B cell (primary cell): ENCODE measurements at regions not wholly inside any gene's neighbourhood (a gene's known extent, or its start where the extent isn't known, plus 50 kb on each side); places are given as distances from the start of the nearest gene placed in this dataset.

Experiments used
- ATAC-seq: fragments of 200-7000 bp; cut with Tn5 transposase; one replicate; pipeline ENCODE4 v1.10.0; 2021; ENCODE audit warnings: low read depth, mild to moderate bottlenecking, moderate number of reproducible peaks, moderate library complexity
- CTCF ChIA-PET: fragments of 350-600 bp; sonication (Branson Sonifier 250); formaldehyde crosslinking; loops from one replicate; lab custom pipeline; 2021; ENCODE audit warnings: antibody characterized with exemption, inconsistent platforms; lab: Charles Lee
- POLR2A ChIA-PET: fragments of 350-600 bp; sonication (Branson Sonifier 250); formaldehyde crosslinking; loops from one replicate; lab custom pipeline; 2021; ENCODE audit warnings: antibody characterized with exemption; lab: Charles Lee
- DNase-seq: peaks from one replicate; pipeline ENCODE4 v3.0.0; 2013
- H2AFZ ChIP-seq: 2 replicates; pipeline ENCODE4 v1.6.1; 2012; ENCODE audit warnings: mild to moderate bottlenecking, low read depth, low read length; ENCODE audit not compliant: insufficient read depth, poor library complexity, severe bottlenecking
- H3K27ac ChIP-seq, 2 donors: 1 replicate in 1 of 2; 2 replicates in 1 of 2; pipeline ENCODE4 v1.5.1; 2012 to 2013; ENCODE audit warnings: low read length in 2 of 2, mild to moderate bottlenecking in 2 of 2, moderate library complexity in 1 of 2
- H3K27me3 ChIP-seq, 4 experiments: fragments of 200-600 bp in 1 of 4; sonication (generic) in 1 of 4; replicated peaks in 1 of 4; 1 replicate in 2 of 4; 2 replicates in 2 of 4; pipeline versions ENCODE4 v1.6.1 to v1.7.0; 2013 to 2016; ENCODE audit warnings: low read length in 3 of 4, mild to moderate bottlenecking in 2 of 4, mixed read lengths in 1 of 4, moderate library complexity in 1 of 4; ENCODE audit not compliant: insufficient read depth in 4 of 4, control insufficient read depth in 3 of 4; ENCODE audit errors: control extremely low read depth in 1 of 4
- H3K36me3 ChIP-seq, 2 experiments: replicated peaks in 1 of 2; 1 replicate in 1 of 2; 2 replicates in 1 of 2; pipeline versions ENCODE4 v1.6.1 to v1.7.1; 2013; ENCODE audit warnings: low read length in 1 of 2; ENCODE audit not compliant: insufficient read depth in 2 of 2, control insufficient read depth in 1 of 2; ENCODE audit errors: control extremely low read depth in 1 of 2, extremely low read depth in 1 of 2
- H3K4me1 ChIP-seq, 2 donors: fragments of 200-600 bp in 1 of 2; sonication (generic) in 1 of 2; 1 replicate in 1 of 2; 2 replicates in 1 of 2; pipeline versions ENCODE4 v1.5.1 to v1.6.1; 2013 to 2017; ENCODE audit warnings: low read length in 2 of 2; ENCODE audit not compliant: control insufficient read depth in 2 of 2, insufficient read depth in 2 of 2
- H3K4me2 ChIP-seq: replicated peaks from 2 replicates; pipeline ENCODE3; 2012; ENCODE audit warnings: mild to moderate bottlenecking, low read depth, low read length; ENCODE audit not compliant: poor library complexity, severe bottlenecking
- H3K4me3 ChIP-seq, 5 experiments: fragments of 200-600 bp in 1 of 5; sonication (generic) in 1 of 5; 1 replicate in 3 of 5; 2 replicates in 2 of 5; pipeline versions ENCODE4 v1.5.1 to v1.7.0; 2011 to 2016; ENCODE audit warnings: low read length in 4 of 5, mild to moderate bottlenecking in 4 of 5, low read depth in 2 of 5, control low read depth in 1 of 5, moderate library complexity in 1 of 5; ENCODE audit not compliant: insufficient read depth in 1 of 5; ENCODE audit errors: control extremely low read depth in 1 of 5, extremely low read depth in 1 of 5
- H3K79me2 ChIP-seq: fragments of 200-600 bp; sonication (generic); one replicate; pipeline ENCODE4 v1.6.0; 2016; ENCODE audit warnings: low read length; ENCODE audit not compliant: control insufficient read depth, insufficient read depth
- H3K9ac ChIP-seq: fragments of 200-600 bp; sonication (generic); 2 replicates; pipeline ENCODE4 v1.6.1; 2017; ENCODE audit warnings: mild to moderate bottlenecking, low read length, moderate library complexity
- H3K9me3 ChIP-seq, 3 donors: one replicate each; pipeline versions ENCODE4 v1.6.1 to v1.7.1; 2013; ENCODE audit warnings: low read length in 2 of 3; ENCODE audit not compliant: control insufficient read depth in 2 of 3, insufficient read depth in 1 of 3; ENCODE audit errors: control extremely low read depth in 1 of 3
- H4K20me1 ChIP-seq: 2 replicates; pipeline ENCODE4 v1.6.0; 2012; ENCODE audit warnings: mild to moderate bottlenecking, low read length; ENCODE audit not compliant: insufficient read depth, control insufficient read depth, poor library complexity, severe bottlenecking
- H3K27ac Mint-ChIP-seq: one replicate; pipeline ENCODE4 v1.8.0; 2021; ENCODE audit warnings: mixed read lengths
- H3K27me3 Mint-ChIP-seq: one replicate; pipeline ENCODE4 v1.8.0; 2021; ENCODE audit warnings: mixed read lengths
- H3K4me1 Mint-ChIP-seq: one replicate; pipeline ENCODE4 v1.8.0; 2021; ENCODE audit warnings: mixed read lengths
- H3K4me3 Mint-ChIP-seq: one replicate; pipeline ENCODE4 v1.8.0; 2021; ENCODE audit warnings: mixed read lengths
- H3K9me3 Mint-ChIP-seq: one replicate; pipeline ENCODE4 v1.8.0; 2022; ENCODE audit warnings: mixed read lengths; ENCODE audit not compliant: insufficient read depth
- CTCF ChIP-seq: fragments of 200-600 bp; IDR thresholded peaks from one replicate; pipeline ENCODE4 v1.8.0; 2022; ENCODE audit warnings: antibody characterized with exemption, mild to moderate bottlenecking
- EZH2 ChIP-seq: IDR thresholded peaks from 2 replicates; pipeline ENCODE4 v1.6.1; 2012; ENCODE audit warnings: borderline replicate concordance, low read depth, mild to moderate bottlenecking, moderate library complexity, low read length; ENCODE audit not compliant: insufficient read depth, poor library complexity, severe bottlenecking
- WGBS: methylation state at CpG from one replicate; pipeline ENCODE4 v1.1.5; 2013; ENCODE audit warnings: missing lambda C conversion rate; ENCODE audit not compliant: insufficient coverage; 5-methylcytosine and 5-hydroxymethylcytosine counted together
- intact Hi-C: fragments of 100-400 bp; cut with micrococcal nuclease; formaldehyde crosslinking; loops from one replicate; pipeline ENCODE4 v1.10.0; 2022

DNA sequence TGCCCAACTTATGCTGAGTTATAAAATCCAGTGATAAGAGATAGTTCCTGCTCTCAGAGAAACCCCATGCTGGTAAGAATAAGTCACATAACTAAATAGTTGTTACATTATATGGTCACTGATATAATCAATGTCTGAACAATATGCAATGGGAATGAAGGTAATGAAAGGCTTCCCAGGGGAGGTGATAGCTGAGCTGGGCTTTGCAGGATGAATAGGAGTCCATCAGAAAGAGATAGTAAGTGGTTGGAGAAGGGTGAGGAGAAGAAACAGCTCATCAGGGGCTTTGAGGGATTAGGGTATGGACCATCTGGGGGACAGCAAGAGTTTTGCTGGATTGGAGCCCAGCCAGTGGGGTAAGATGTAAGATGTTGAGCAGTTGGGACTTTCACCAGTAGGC, 266.7 kb upstream of the CRY1 start:
- intact Hi-C loops, result no loop called here
- no peak overlapping the region for H3K4me3 Mint-ChIP-seq
- H3K27ac ChIP-seq, result no peak overlapping the region
- no peak for TF ChIP-seq CTCF
- no peak for TF ChIP-seq EZH2
- H3K9me3 Mint-ChIP-seq, result no peaks in the 10 kb centered on the region
- no peak overlapping the region for H3K9ac ChIP-seq
- H3K9me3 ChIP-seq, result peaks cover 0 to 2% (median 0%) of the 10 kb centered on the region in 3 donors
- H4K20me1 ChIP-seq, result no peaks in the 10 kb centered on the region
- no peak for DNase-seq
- no peak overlapping the region for H2AFZ ChIP-seq
- no peaks in the 10 kb centered on the region for H3K4me1 ChIP-seq
- CTCF ChIA-PET, result no interaction called here
- ATAC-seq, result no peak
- H3K4me3 ChIP-seq, result no peak overlapping the region
- POLR2A ChIA-PET, result no interaction called here
- H3K36me3 ChIP-seq, result no peaks in the 10 kb centered on the region
- H3K79me2 ChIP-seq, result no peaks in the 10 kb centered on the region
- no peak overlapping the region for H3K27ac Mint-ChIP-seq
- H3K27me3 ChIP-seq, result no peaks in the 10 kb centered on the region
- H3K4me2 ChIP-seq, result no peak overlapping the region
- no peaks in the 10 kb centered on the region for H3K4me1 Mint-ChIP-seq
- H3K27me3 Mint-ChIP-seq, result peaks cover 21% of the 10 kb centered on the region

- no peaks in the 10 kb centered on the region for H3K4me1 Mint-ChIP-seq
- DNase-seq (no peak), ATAC-seq (no peak)
- H3K27ac ChIP-seq, result no peak overlapping the region
- H3K36me3 ChIP-seq, result no peaks in the 10 kb centered on the region
- H3K27me3 ChIP-seq, result no peaks in the 10 kb centered on the region
- H3K4me2 ChIP-seq, result no peak overlapping the region
- no peak overlapping the region for H3K4me3 Mint-ChIP-seq
- WGBS, result 100% methylated on average over 2 of the region's 2 CpGs
- peaks cover 21% of the 10 kb centered on the region for H3K27me3 Mint-ChIP-seq
- no peaks in the 10 kb centered on the region for H3K79me2 ChIP-seq
- intact Hi-C loops, result no loop called here
- no peak overlapping the region for H3K27ac Mint-ChIP-seq
- no peaks in the 10 kb centered on the region for H3K9me3 ChIP-seq
- no peaks in the 10 kb centered on the region for H4K20me1 ChIP-seq
- CTCF ChIA-PET, result no interaction called here
- no peaks in the 10 kb centered on the region for H3K9me3 Mint-ChIP-seq
- H2AFZ ChIP-seq, result no peak overlapping the region
- TF ChIP-seq EZH2, result no peak
- no peak for TF ChIP-seq CTCF
- POLR2A ChIA-PET, result no interaction called here
- no peaks in the 10 kb centered on the region for H3K4me1 ChIP-seq
- no peak overlapping the region for H3K9ac ChIP-seq
- no peak overlapping the region for H3K4me3 ChIP-seq
These were observed 267.1 kb upstream of the CRY1 start for GRCh38 chr12:107360482-107360881.
